Adrenal gland (tissue), 9 donors: ENCODE measurements at regions not wholly inside any gene's neighbourhood (a gene's known extent, or its start where the extent isn't known, plus 50 kb on each side); places are given as distances from the start of the nearest gene placed in this dataset.

ENCODE experiments used
- DNase-seq, 7 donors: peaks; one replicate each; pipeline ENCODE4 v3.0.0-alpha.2; 2019 to 2020
- H3K27ac ChIP-seq, 5 donors: fragments of 200-600 bp; sonication (generic) in 4 of 5; 1 replicate in 3 of 5; 2 replicates in 2 of 5; pipeline versions ENCODE4 v1.5.1 to v1.8.0; 2016 to 2020; ENCODE audit warnings: mild to moderate bottlenecking in 1 of 5
- H3K27me3 ChIP-seq: fragments of 200-600 bp; 2 replicates; pipeline ENCODE4 v1.8.0; 2021
- H3K36me3 ChIP-seq, 2 donors: fragments of 200-600 bp; replicated peaks in 1 of 2; 1 replicate in 1 of 2; 2 replicates in 1 of 2; pipeline versions ENCODE4 v1.5.1 to v1.8.0; 2018 to 2022
- H3K4me1 ChIP-seq, 2 donors: fragments of 200-600 bp; replicated peaks in 1 of 2; 1 replicate in 1 of 2; 2 replicates in 1 of 2; pipeline versions ENCODE4 v1.5.1 to v1.8.0; 2018 to 2021
- H3K4me3 ChIP-seq, 4 donors: fragments of 200-600 bp; sonication (generic) in 3 of 4; one replicate each; pipeline ENCODE4 v1.5.1; 2016 to 2018
- H3K9me3 ChIP-seq, 3 donors: fragments of 200-600 bp; sonication (generic) in 1 of 3; replicated peaks in 1 of 3; 1 replicate in 2 of 3; 2 replicates in 1 of 3; pipeline versions ENCODE4 v1.5.1 to v1.8.0; 2016 to 2021
- CTCF ChIP-seq, 6 experiments: fragments of 450-650 bp in 4 of 6; fragments of 200-600 bp in 2 of 6; sonication (generic) in 1 of 6; IDR thresholded peaks; 1 replicate in 5 of 6; 2 replicates in 1 of 6; pipeline versions ENCODE4 v1.5.1 to v1.8.0; 2016 to 2021; ENCODE audit warnings: antibody characterized with exemption in 6 of 6, mild to moderate bottlenecking in 2 of 6, moderate library complexity in 1 of 6
- POLR2A ChIP-seq, 2 donors: fragments of 450-650 bp; IDR thresholded peaks; one replicate each; pipeline ENCODE4 v1.6.1; 2017; ENCODE audit warnings: antibody characterized with exemption in 2 of 2, mild to moderate bottlenecking in 2 of 2, moderate library complexity in 1 of 2
- WGBS, 4 donors: extraction: QIAGEN DNeasy Blood & Tissue Kit in 2 of 4; methylation state at CpG; one replicate each; pipeline versions ENCODE4 v1.1.5 to v1.1.7; 2013 to 2017; 5-methylcytosine and 5-hydroxymethylcytosine counted together
- intact Hi-C, 2 donors: fragments of 100-400 bp; cut with DNase I; formaldehyde crosslinking; loops; one replicate each; pipeline versions ENCODE4 v1.14.1 to v1.15.0; 2022 to 2023
- donor health status: healthy with polysubstance abuse.
- donor health status: Bipolar disorder and iron deficiency.
- donor health status: DM: yes; HTN: yes; CAD: no.
- donor health status: DM: no; HTN: no; CAD: no.
- donor health status: DM: no; HTN: no; CAD: no.

GRCh38 chr2:864501-865106, 86.0 kb upstream of the SNTG2 start:
- intact Hi-C loops: no loop called here
- Histone ChIP-seq H3K27me3 (no peaks in the 10 kb centered on the region), H3K36me3 (no peaks in the 10 kb centered on the region), H3K27ac (no peak overlapping the region), H3K4me1 (no peaks in the 10 kb centered on the region), H3K4me3 (no peak overlapping the region), H3K9me3 (no peaks in the 10 kb centered on the region)
- 85 to 91% (median 89%) methylated on average over 12 to 16 of the region's 16 CpGs for WGBS, 4 donors
- peak in 1 of 7 donors; percentile 30 for DNase-seq
- TF ChIP-seq POLR2A (IDR thresholded peaks at IDR 0.05) (no peak), CTCF (IDR thresholded peaks at IDR 0.05) (no peak)

- Histone ChIP-seq H3K27me3 (no peaks in the 10 kb centered on the region), H3K4me1 (no peaks in the 10 kb centered on the region), H3K4me3 (no peak overlapping the region), H3K27ac (no peak overlapping the region), H3K9me3 (no peaks in the 10 kb centered on the region), H3K36me3 (no peaks in the 10 kb centered on the region)
- intact Hi-C loops: no loop called here
- TF ChIP-seq POLR2A (IDR thresholded peaks at IDR 0.05) (no peak), CTCF (IDR thresholded peaks at IDR 0.05) (no peak)
- peak in 1 of 7 donors; percentile 35 for DNase-seq
- WGBS, 4 donors: 60 to 85% (median 77%) methylated on average over 4 to 13 of the region's 13 CpGs
Observed at GRCh38 chr2:863732-864450, 86.8 kb upstream of the SNTG2 start.

GRCh38 chr2:862731-863466, 87.8 kb upstream of the SNTG2 start:
- no peak for TF ChIP-seq CTCF (IDR thresholded peaks at IDR 0.05)
- TF ChIP-seq POLR2A (IDR thresholded peaks at IDR 0.05): no peak
- 73 to 82% (median 78%) methylated on average over 9 of the region's 9 CpGs for WGBS, 4 donors
- no peak overlapping the region for H3K4me3 ChIP-seq
- no peaks in the 10 kb centered on the region for H3K4me1 ChIP-seq
- H3K27me3 ChIP-seq: no peaks in the 10 kb centered on the region
- no peak overlapping the region for H3K27ac ChIP-seq
- intact Hi-C loops: no loop called here
- no peaks in the 10 kb centered on the region for H3K36me3 ChIP-seq
- DNase-seq: no peak
- H3K9me3 ChIP-seq: no peaks in the 10 kb centered on the region

GRCh38 chr2:862355-862687, 88.3 kb upstream of the SNTG2 start:
- Histone ChIP-seq H3K4me3 (no peak overlapping the region), H3K4me1 (no peaks in the 10 kb centered on the region), H3K9me3 (no peaks in the 10 kb centered on the region), H3K27me3 (no peaks in the 10 kb centered on the region), H3K36me3 (no peaks in the 10 kb centered on the region), H3K27ac (no peak overlapping the region)
- no peak for DNase-seq
- WGBS, 4 donors: 76 to 90% (median 77%) methylated on average over 17 of the region's 17 CpGs
- intact Hi-C loops: no loop called here
- no peak for TF ChIP-seq POLR2A (IDR thresholded peaks at IDR 0.05)
- no peak for TF ChIP-seq CTCF (IDR thresholded peaks at IDR 0.05)
